ENCODE measurements at regions not wholly inside any gene's neighbourhood (a gene's known extent, or its start where the extent isn't known, plus 50 kb on each side); places are given as distances from the start of the nearest gene placed in this dataset.

- TF ChIP-seq EZH2 (IDR thresholded peaks at IDR 0.05; ENCODE audit: insufficient read depth, poor library complexity, severe bottlenecking) (no peak), EZH2phosphoT487 (IDR thresholded peaks at IDR 0.05; ENCODE audit: insufficient read depth, low read depth) (no peak)
Measured at GRCh38 chr20:22692119-22692475, 107.7 kb upstream of the FOXA2 start.
